GM21390 (cell line): ENCODE measurements at regions not wholly inside any gene's neighbourhood (a gene's known extent, or its start where the extent isn't known, plus 50 kb on each side); places are given as distances from the start of the nearest gene placed in this dataset.

Experiments used
- ATAC-seq: cut with Tn5 transposase; IDR thresholded peaks from one replicate; pipeline ENCODE4 v1.9.1; 2021; ENCODE audit not compliant: unreplicated experiment

DNA sequence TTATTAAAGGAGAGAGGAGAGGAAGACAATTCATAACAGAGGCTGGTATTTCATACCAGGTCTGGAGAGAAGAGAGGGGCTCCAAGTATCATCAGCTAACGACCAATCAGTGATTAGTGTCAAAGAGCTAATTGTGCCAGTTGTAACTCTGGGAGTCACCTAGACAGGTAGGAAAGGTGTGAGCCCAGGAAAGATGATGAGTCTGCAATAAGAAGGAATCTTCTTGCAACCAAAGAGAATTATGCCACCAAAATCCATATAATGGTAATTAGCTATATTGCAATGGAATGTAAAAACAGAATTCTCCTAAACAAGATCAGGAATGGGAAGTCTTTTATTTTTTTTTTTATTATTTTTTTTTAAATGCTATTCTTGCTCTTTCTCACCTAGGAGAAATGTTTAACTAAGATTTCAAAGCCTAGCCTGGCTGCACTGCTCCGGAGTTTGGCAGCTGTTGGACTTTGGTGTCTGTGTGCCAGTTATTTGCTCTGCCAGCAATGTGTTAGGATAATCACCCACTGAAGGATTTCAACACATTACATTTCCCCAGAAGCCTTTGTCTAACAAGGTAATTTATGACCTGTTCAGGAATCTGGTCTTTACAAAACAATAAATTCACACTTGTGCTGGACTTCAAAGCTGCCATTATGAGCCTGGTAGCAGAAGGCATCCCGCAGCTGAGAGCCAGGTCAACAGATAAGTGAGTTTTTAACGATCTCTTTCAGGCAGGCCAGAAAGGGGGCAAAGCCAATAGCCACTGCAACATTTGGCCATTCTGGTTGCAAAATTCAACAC is 89.4 kb downstream of the FOXB1 start:
- no peak for ATAC-seq

DNA sequence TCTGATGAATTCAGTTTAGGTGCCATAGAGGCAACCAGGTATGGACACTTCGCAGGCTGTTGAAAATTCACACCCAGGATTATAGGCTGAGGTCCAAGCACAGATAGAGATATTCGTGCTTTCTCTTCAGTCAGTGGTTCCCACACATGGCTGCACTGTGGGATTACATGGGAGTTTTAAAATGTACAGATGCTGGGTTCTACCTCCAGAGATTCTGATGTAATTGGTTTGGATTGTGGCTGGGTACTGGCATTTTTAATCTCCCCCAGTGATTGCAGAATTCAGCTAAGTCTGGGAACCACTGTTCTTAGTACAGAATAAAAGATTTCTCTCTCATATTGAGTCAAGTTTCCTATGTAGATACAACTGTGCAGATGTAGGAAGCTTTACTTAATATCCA is 91.6 kb downstream of the FOXB1 start:
- no peak for ATAC-seq

DNA sequence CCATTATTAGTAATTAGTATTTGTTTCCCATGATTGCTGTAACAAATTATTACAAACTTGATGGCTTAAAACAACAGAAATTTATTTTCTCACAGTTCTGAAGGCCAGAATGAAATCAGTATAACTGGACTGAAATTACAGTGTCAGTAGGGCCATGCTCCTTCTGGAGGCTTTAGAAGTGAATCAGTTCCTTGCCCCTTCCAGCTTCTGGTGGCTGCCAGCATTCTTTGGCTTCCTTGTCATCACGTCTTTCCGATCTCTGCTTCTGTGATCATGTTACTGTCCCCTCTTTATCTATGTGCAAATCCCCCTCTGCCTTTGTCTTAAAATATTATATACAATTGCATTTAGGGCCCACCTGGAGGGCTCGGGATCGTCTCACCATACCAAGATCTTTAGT is 92.0 kb downstream of the FOXB1 start:
- no peak for ATAC-seq

DNA sequence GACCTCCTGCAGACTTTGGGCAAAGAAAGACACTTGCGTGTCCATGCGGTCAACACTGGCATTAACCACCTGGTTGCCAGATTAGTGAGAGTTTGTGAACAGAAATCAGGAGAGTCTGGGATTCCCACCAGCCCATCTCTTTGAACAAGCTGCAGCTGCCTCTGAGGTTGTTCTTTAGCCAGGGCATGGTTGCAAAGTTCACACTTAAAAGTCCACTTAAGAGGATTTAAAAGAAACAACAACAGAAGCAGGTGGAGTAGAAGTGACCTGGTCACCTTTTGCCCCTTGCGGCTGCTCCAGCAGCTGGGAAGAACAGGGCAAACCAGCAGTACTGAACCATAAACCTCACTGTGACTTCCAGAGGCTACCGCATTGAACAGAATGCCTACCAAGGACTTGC is 97.3 kb downstream of the FOXB1 start:
- ATAC-seq, result no peak

DNA sequence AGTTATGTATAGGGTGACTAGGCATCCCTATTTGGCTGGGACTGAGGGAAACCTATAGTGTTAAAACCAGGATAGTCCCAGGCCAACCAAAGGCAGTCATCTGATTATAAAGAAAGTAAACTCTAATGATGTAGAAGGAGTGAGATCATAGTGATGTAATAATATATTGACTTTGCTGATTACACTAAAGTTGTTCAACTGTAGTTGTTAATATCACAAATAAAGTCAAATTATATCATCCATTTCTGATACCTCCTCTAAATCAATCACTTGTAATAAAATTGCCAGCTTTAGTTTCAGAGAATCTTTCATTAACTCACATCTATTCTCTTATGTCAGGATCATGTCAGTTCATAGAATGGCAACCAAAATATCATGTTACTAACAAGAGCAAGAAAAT is 98.6 kb downstream of the FOXB1 start:
- ATAC-seq, result no peak

DNA sequence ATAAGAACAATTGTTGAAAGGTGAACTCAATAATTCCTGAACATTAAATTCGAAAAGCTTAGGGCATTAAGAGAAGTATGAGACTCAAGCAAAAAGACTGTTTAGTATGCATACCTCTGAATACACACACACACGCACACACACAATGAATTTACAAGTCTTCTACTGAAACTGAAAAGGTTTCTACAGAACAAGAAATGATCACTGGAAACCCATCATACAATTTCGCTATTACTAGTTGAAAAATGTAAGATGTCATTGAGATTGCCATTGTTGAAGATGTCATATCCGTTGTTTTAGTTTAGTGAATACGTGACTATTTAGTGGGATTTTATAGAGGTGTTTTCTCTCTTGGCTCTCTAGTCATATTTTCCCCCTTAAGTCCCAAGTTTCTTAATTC is 106.8 kb downstream of the FOXB1 start:
- no peak for ATAC-seq

DNA sequence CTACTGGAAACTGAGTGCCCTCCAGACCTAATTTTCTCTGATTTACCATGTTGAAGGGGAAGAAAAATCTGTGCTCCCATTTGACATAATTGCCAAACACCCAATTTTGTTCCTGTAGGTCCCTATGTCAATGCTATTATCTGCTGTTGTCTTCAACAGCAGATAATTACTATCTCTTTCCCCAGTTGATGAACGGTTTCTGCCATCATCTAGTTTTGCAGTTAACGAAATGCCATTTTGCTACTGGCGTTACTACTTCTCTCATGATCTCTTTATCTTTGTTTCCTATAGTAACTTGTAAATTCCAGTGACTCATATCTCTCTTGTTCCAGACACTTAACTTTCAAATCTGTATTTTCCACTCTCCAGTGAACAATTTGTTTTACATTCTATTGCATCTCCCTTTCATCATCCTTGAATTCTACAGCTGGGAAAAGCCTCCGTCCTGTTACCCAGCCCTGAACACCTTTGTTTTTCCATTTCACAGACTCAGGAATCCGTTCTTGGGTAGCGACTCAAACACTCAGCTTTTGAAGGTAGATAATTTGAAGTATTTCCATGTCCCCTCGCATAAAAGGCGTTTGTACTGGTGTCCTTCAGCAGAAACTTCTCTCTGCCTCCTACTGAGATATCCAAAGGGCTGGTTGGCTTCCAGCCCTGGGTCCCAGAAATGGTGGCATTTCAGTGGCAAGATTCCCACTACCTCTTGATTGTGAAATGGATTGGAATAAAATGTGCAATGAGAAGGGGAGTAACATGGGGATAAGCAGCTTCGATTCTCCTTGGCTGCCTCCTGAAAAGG is 111.7 kb downstream of the FOXB1 start:
- no peak for ATAC-seq

DNA sequence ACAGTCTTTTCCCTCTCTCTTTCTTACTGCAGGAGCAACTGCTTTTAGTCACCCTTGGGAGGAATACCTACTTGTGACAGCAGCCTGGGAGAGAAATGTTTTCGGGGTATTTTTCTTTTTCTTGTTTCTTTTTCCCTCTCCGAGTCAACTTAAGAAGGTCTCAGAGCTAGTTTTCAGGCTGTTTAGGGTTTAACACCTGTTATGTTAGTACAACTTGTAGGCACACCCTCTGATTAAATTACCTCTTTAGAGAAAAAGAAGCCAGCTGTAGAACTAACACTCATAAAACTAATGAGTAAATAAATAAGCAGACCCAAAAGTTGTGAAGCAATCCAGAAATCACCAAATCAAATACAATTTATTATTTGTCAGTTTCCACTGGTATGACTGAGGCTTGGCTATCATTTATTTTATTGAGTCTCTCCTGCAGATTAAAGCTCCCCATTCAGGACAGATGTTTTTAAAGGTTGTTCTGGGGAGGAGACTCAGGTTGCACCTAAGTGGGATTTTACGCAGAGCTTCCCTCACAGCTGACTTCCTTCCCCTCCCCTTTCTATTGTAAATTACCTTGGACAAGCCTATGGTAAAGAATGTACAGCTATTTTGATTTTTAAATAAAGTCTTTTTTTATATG is 112.5 kb downstream of the FOXB1 start:
- no peak for ATAC-seq

DNA sequence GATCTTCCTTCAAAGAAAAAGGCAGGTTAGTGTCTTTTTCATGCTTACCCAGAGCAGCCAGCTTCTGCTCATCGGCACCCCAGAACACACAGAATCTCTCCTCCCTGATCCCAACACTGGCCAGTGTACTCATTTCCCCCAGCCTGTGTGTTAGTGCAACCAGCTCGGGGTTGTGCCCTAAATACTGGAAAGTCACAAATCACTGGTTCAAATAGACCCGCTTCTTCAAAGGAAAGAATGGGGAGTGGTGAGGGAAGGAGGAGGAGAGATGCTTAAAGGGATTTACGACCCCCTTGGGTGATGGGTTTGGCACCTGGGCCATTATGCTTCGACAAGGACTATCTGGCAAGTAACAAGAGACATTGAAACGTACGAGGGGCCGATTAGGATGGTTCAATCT is 114.0 kb downstream of the FOXB1 start:
- ATAC-seq, result no peak

DNA sequence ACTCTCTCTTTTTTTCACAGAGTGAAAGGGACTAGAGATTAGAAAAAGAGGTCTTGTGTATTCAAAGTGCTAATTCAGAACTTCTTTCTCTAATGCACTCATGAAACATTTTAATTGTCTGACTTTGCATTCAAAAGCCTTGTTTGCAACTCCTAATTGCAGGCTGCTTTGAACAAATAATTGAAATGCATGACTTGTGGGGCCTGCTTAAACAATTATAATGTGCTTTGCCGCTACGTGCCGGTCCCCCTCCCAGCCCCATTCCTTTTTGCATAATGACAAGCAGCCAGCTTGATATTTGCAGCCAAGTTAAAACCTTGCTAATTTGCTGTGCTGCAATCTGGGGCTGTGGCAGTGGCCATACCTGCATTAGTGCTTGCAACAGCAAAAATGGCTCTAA is 114.5 kb downstream of the FOXB1 start:
- ATAC-seq, result no peak

DNA sequence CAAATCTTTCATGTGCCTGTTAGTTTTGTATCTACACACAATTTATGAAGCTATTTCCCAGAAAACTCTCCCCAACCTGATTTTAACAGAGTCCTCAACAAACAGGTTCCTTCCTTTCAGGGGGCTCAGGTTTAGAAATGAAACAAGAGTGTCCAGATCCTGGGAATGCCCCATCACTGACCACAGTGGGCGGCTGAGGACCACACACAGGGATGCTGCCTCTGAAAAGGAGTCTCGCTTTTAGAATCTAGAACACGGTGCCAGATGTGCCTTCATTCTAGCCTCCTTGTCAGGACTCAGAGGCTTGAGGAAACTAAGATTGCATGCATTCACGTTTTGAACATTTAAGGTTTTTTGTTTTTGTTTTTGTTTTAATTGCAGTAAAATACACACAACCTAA is 115.0 kb downstream of the FOXB1 start:
- ATAC-seq, result no peak

DNA sequence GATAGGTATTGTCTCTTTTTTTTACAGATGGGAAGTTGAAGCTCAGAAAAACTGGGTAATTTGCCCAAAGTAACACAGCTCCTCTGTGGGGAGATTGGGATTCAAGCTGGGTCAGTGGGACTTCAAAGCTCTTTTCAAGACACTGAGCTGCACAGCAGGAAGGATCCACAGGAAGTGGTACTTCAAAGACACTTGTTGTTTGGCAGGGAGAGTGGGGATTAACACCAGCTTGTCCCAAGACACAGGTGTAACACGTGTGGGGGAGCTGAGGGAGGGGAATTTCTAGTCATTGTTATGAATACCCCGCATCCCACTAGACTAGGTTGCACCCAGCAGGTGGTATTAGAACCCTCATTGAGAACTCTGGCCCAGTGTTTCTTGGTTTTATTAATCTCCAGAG is 116.0 kb downstream of the FOXB1 start:
- ATAC-seq, result no peak

DNA sequence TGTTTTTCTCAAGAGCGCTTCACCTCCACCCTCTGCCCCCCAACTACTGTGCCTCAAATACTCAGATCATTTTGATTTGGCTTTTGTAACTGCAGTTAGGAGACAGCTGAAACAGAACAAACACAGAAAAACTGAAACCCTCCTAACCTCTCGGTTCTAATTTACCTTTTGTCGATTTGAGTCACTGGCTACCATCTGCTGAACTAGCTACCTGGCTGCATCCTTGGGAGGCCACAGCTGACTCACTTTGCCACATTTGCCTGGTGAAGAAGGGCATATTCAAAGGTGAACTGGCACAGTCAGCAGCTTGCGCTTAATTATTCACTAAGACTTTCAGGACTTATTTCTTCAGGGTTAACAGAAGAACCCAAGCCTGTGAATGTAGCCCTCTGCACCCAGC is 117.7 kb downstream of the FOXB1 start:
- ATAC-seq, result no peak

DNA sequence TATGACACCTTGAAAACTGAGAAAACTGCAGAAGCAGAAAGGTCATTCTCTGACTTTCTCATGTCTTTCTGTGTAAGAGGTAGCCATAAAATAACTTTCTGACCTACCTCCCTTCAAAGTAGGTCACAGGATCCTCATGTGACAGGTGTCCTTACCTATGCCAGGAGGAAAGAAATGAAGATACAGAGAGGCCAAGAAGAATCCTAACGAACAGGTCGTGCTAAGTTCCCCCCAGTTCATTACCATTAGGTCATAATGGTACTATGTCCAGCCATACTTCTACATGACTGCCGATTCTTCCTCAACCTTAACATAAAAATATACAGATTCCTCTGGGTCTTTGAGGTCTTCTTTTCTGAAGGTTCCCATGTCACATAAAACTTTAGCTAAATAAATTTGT is 118.6 kb downstream of the FOXB1 start:
- no peak for ATAC-seq

DNA sequence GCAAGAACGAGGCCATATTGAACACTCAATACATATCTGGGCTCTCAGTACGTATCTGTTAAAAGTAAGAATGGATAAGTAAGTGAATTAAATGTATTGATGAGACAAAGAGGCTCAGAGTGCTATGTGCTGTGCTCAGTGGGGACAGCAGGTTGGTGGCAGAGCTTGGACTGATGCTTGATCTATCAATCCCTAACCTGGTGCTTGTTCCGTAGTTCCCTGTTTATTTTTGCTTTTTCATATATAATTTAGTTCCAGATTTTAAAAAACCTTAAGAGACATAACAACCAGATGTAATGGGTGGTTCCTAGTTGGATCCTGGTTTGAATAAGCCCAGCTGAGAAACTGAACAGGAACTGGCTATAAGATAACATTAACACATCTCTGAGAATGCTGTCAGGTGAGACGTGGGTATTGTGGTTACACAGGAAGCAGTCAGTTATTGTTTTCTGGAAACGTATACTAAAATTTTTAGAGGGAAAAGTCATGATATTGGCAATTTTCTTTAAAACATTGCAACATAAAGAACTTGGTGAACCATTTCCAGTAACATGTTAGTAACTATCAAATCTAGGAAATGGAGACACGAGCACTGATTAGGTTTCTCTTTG is 120.5 kb downstream of the FOXB1 start:
- no peak for ATAC-seq

DNA sequence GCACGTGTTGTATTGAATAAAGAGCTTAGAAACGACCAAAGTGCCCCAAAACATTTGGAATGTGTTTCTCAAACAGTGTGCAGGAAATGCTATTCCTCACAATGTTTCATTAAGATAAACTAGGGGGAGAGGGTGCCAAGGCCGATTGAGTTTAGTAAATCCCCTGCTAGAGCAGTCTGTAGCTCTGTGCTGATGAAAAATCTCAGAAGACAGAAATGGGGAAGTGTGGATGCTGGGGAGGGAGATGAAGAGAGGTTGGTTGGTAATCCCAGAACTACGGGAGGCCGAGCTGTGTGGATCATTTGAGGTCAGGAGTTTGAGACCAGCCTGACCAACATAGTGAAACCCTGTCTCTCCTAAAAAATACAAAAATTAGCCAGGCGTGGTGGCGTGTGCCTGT is 121.2 kb downstream of the FOXB1 start:
- no peak for ATAC-seq

DNA sequence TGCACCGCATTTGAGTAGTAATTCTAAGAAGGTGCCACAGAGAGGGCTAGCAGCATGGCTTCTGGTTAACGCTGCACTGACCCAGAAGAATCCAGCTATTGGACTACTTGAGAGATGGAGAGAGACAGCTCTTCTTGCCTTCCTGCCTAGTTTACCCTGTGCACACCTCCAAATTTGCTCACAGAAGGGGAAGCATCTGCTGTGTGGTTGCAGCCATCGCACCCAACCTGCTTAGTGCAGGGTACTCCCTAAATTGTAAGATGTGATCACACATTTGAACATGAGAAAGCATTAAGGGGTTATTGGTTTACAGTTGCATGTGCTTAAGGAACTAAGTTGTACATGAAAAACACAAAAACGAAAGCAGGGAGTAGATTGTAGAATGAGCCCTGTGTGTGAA is 122.1 kb downstream of the FOXB1 start:
- no peak for ATAC-seq

DNA sequence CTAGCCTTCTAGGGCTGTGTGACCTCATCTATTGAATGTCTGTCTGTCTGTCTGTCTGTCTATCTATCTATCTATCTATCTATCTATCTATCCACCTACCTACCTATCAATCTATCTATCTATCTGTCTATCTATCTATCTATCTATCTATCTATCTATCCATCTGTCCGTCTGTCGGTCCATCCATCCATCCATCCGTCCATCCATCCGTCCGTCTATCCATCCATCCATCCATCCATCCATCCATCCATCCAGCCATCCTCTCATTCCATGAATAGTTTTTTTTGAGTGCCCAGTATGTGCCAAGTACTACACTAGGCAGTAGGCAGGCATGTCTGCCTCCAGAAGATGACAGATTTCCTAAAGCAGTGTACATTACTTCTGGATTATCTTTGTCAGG is 122.5 kb downstream of the FOXB1 start:
- ATAC-seq, result no peak

DNA sequence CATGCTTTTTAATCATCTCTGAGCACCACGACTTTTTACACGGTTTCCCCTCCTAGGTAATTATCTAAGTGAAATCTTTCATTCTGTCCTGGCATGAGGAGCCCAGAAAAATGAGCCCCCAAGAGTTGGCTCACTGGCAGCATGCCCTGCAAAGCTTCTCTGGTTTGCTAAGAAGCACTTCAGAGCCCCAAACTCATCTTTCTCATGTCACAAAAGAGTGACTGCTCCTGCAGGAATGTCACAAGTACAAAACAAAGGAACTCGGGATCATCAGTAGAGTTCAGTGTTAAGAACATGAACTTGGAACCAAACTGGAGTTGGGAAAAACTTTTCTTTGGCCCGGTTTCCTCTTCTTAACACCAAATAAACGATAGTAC is 123.9 kb downstream of the FOXB1 start:
- ATAC-seq, result no peak

DNA sequence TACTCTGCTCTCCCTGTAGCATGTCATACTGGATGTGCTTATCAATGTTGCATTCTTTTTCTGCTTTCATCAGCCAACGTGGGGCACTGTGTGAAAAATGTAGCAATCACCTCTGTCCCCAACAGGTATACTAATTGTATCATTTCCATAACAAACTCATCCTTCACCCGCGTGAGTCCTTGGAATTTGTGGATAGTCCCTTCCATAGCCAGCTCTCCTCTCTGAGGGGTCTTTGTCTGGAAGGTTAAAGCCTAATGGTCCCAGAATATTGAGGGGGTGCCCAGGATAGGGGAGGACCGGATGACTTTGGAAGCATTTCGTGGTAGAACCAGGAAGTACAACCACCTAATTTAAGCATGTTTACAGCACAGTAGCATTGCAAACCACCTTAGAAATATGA is 124.6 kb downstream of the FOXB1 start:
- no peak for ATAC-seq

DNA sequence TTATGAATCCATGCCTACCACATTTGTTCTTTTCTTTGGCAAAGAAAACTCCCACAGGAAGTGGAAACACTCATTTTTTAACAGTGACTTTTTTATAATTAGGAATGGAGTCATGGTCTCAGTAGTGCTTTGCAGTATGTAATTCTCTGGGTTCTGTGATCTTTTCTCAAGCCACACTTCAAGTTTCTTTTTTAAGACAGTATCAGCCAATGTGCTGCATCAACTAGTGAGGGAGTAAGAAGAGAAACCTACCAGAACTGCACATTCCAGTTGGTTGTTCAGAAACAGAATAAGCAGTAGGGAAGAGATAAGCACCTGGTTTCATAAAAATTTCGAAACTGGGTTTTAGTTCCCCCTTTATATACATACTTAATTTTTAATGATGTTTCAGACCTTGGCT is 126.3 kb downstream of the FOXB1 start:
- no peak for ATAC-seq

DNA sequence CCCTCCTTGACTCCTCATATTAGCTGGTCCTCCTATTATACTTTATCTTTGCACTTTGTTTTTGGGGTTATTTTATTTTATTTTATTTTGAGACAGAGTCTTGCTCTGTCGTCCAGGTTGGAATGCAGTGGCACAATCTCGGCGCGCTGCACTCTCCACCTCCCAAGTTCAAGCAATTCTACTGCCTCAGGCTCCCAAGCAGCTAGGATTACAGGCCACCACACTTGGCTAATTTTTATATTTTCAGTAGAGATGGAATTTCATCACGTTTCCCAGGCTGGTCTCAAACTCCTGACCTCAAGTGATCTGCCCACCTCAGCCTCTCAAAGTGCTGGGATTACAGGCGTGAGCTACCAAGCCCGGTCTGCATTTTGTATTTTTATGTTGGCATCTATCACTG is 126.7 kb downstream of the FOXB1 start:
- no peak for ATAC-seq
